ENCODE measurements at regions not wholly inside any gene's neighbourhood (a gene's known extent, or its start where the extent isn't known, plus 50 kb on each side); places are given as distances from the start of the nearest gene placed in this dataset.

- ChIA-PET POLR2A (no interaction called here), CTCF (ENCODE audit: low intra/inter-chr PET ratio, low total read pairs) (no interaction called here)
- no peaks in the 10 kb centered on the region for H3K36me3 ChIP-seq (replicated peaks in 1 of 2; ENCODE audit: control insufficient read depth in 1 of 2, insufficient read depth in 2 of 2, low read length in 2 of 2)
- no peak overlapping the region for H3K27ac ChIP-seq (ENCODE audit: extremely low read length, insufficient read depth, low read length)
- BruUV-seq (replicated peaks): no TSS peak
- H3K4me3 ChIP-seq (replicated peaks in 1 of 3; ENCODE audit: insufficient read depth in 1 of 3, low read depth in 2 of 3, low read length in 3 of 3): no peak overlapping the region
- 15% methylated on average over 12 of the region's 12 CpGs for WGBS (ENCODE audit: low lambda C conversion rate)
- in situ Hi-C loops (cut with HindIII; ENCODE audit: extremely low pct_ligation_motif_present, low pct_unique_long_range_greater_than_20kb): no loop called here
- no peak for ATAC-seq
- H3K9ac ChIP-seq (ENCODE audit: insufficient read depth, low read depth, low read length): no peak overlapping the region
- H2AFZ ChIP-seq (ENCODE audit: low read length): no peak overlapping the region
- DNase-seq (ENCODE audit: low spot score): no peak
- no peak overlapping the region for H3K4me2 ChIP-seq (ENCODE audit: low read depth, low read length)
- H4K20me1 ChIP-seq (ENCODE audit: insufficient read depth, low read length): no peaks in the 10 kb centered on the region
- no peaks in the 10 kb centered on the region for H3K4me1 ChIP-seq (ENCODE audit: insufficient read depth, low read length)
- peaks cover 15% of the 10 kb centered on the region for H3K9me3 ChIP-seq (ENCODE audit: low read length)
- H3K27me3 ChIP-seq (ENCODE audit: control insufficient read depth in 1 of 2, insufficient read depth in 2 of 2, low read length in 2 of 2): no peaks in the 10 kb centered on the region
- TF ChIP-seq NFE2L2 (IDR thresholded peaks at IDR 0.05; ENCODE audit: low read length) (peak; percentile 50; the same call in 1 of the 2 replicates), MAFK (conservative IDR thresholded peaks at IDR 0.05 in 1 of 2, IDR thresholded peaks at IDR 0.05 in 1 of 2; ENCODE audit: low read length in 2 of 2) (peak; percentile 24 to 71; a peak in 3 of 4 replicates), ZBTB42 (CRISPR knock-in tag; IDR thresholded peaks at IDR 0.05) (no peak), MAFF (IDR thresholded peaks at IDR 0.05; ENCODE audit: low read depth, low read length) (peak; percentile 35; the same call in 1 of the 2 replicates), CEBPG (CRISPR knock-in tag; IDR thresholded peaks at IDR 0.05) (no peak)
- H3K79me2 ChIP-seq (ENCODE audit: insufficient read depth, low read length): no peaks in the 10 kb centered on the region
- intact Hi-C loops (cut with micrococcal nuclease; ENCODE audit: unreplicated experiment): no loop called here
- FAIRE-seq: no peak
Observed at GRCh38 chr4:22997358-22998224, 304.9 kb downstream of the GBA3 start.

DNA sequence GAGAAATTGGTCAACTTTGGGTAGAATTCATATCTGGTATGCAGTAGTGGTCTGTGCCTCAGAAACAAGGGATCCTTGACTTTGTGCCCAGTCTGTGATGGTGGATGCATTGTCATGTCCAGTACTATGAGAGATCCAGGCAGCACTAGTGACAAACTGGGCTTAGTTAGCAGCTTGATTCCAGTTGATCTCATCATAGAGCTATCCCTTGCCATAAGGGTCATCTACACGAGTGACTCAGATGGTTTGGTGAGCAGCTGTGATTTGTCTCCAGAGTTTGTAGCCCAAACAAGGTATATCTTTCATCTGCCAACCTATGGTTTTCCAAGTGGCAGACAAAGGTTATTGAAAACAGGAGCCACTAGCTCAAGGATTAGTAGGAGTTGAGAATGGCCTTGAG, 298.8 kb downstream of the GBA3 start:
- no peak for FAIRE-seq
- no peak overlapping the region for H3K27ac ChIP-seq (ENCODE audit: extremely low read length, insufficient read depth, low read length)
- peaks cover 53% of the 10 kb centered on the region for H3K9me3 ChIP-seq (ENCODE audit: low read length)
- no peak overlapping the region for H2AFZ ChIP-seq (ENCODE audit: low read length)
- intact Hi-C loops (cut with micrococcal nuclease; ENCODE audit: unreplicated experiment) (no loop called here), in situ Hi-C loops (cut with HindIII; ENCODE audit: extremely low pct_ligation_motif_present, low pct_unique_long_range_greater_than_20kb) (no loop called here)
- H3K36me3 ChIP-seq (replicated peaks in 1 of 2; ENCODE audit: control insufficient read depth in 1 of 2, insufficient read depth in 2 of 2, low read length in 2 of 2): no peaks in the 10 kb centered on the region
- no TSS peak for BruUV-seq (replicated peaks)
- no CpG with 5 or more reads among the region's 1 CpG for WGBS (ENCODE audit: low lambda C conversion rate)
- no peak overlapping the region for H3K4me3 ChIP-seq (replicated peaks in 1 of 3; ENCODE audit: insufficient read depth in 1 of 3, low read depth in 2 of 3, low read length in 3 of 3)
- no peak for ATAC-seq
- H3K79me2 ChIP-seq (ENCODE audit: insufficient read depth, low read length): no peaks in the 10 kb centered on the region
- no peaks in the 10 kb centered on the region for H3K27me3 ChIP-seq (ENCODE audit: control insufficient read depth in 1 of 2, insufficient read depth in 2 of 2, low read length in 2 of 2)
- H3K4me1 ChIP-seq (ENCODE audit: insufficient read depth, low read length): no peaks in the 10 kb centered on the region
- CTCF ChIA-PET (ENCODE audit: low intra/inter-chr PET ratio, low total read pairs): no interaction called here
- no peak for DNase-seq (ENCODE audit: low spot score)
- no peak overlapping the region for H3K9ac ChIP-seq (ENCODE audit: insufficient read depth, low read depth, low read length)
- H3K4me2 ChIP-seq (ENCODE audit: low read depth, low read length): no peak overlapping the region
- POLR2A ChIA-PET: no interaction called here
- no peaks in the 10 kb centered on the region for H4K20me1 ChIP-seq (ENCODE audit: insufficient read depth, low read length)
- TF ChIP-seq ZNF160 (CRISPR knock-in tag; IDR thresholded peaks at IDR 0.05) (no peak), ZNF775 (CRISPR knock-in tag; IDR thresholded peaks at IDR 0.05; ENCODE audit: borderline replicate concordance) (no peak), ZNF761 (CRISPR knock-in tag; conservative IDR thresholded peaks at IDR 0.05) (no peak), TOPORS (CRISPR knock-in tag; IDR thresholded peaks at IDR 0.05) (no peak), ERF (CRISPR knock-in tag; IDR thresholded peaks at IDR 0.05) (no peak), HES4 (CRISPR knock-in tag; IDR thresholded peaks at IDR 0.05; ENCODE audit: borderline replicate concordance) (no peak), AGO2 (optimal IDR thresholded peaks at IDR 0.05; ENCODE audit: low read depth, low read length) (no peak), KLF9 (CRISPR knock-in tag; IDR thresholded peaks at IDR 0.05; ENCODE audit: low read depth) (no peak), POLR2G (IDR thresholded peaks at IDR 0.05; ENCODE audit: low read depth, low read length) (no peak), GABPB1 (CRISPR knock-in tag; IDR thresholded peaks at IDR 0.05) (no peak), MIER3 (CRISPR knock-in tag; IDR thresholded peaks at IDR 0.05; ENCODE audit: borderline replicate concordance) (no peak), ZNF547 (CRISPR knock-in tag; IDR thresholded peaks at IDR 0.05) (no peak), ATF6 (CRISPR knock-in tag; conservative IDR thresholded peaks at IDR 0.05) (no peak), MEF2D (CRISPR knock-in tag; IDR thresholded peaks at IDR 0.05) (no peak), PHF20 (CRISPR knock-in tag; IDR thresholded peaks at IDR 0.05) (no peak)

All from HepG2 (cell line).